ENCODE measurements at regions not wholly inside any gene's neighbourhood (a gene's known extent, or its start where the extent isn't known, plus 50 kb on each side); places are given as distances from the start of the nearest gene placed in this dataset.

- no peak for TF ChIP-seq POLR2A (IDR thresholded peaks at IDR 0.05; ENCODE audit: low read length)
- no peak for TF ChIP-seq GATA1 (IDR thresholded peaks at IDR 0.05; ENCODE audit: low read depth, low read length)
Observed at GRCh38 chr1:233791372-233791703, 113.1 kb upstream of the SLC35F3 start.
